Sciatic nerve (tissue), 2 donors: ENCODE measurements at regions not wholly inside any gene's neighbourhood (a gene's known extent, or its start where the extent isn't known, plus 50 kb on each side); places are given as distances from the start of the nearest gene placed in this dataset.

Experiments used
- ATAC-seq: fragments of 200-7000 bp; cut with Tn5 transposase; one replicate; pipeline ENCODE4 v1.9.1; 2020; ENCODE audit warnings: mild to moderate bottlenecking, moderate library complexity
- DNase-seq: peaks from one replicate; pipeline ENCODE4 v3.0.0-alpha.2; 2020; ENCODE audit warnings: low spot score
- intact Hi-C: fragments of 100-400 bp; cut with DNase I; formaldehyde crosslinking; loops from one replicate; pipeline ENCODE4 v1.14.2; 2022
- donor health status: DM: no; HTN: no; CAD: no.
- donor health status: DM: no; HTN: no; CAD: no.

DNA sequence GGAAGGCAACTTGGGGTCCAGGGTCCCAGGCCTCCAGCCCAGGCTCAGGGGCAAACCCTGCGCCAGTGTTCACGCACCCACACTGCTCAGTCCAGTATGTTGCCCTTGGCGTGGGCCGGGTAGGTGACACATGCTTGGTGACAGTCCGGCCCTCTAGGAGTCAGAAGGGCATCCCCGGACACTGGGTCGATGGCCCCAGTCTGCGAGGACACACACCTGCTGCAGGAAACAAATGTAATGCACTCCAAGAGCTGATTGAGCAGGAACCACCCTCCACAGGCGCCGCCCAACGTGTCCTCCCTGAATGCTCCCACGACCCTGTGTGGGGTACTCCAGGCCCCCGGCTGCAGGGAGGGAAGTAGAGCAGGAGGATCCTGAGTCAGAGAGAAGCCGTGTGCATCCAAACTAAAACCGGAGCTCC lies 160.7 kb downstream of the DLL1 start:
- intact Hi-C loops, result no loop called here
- ATAC-seq (peak; percentile 34), DNase-seq (peak; percentile 56)

- intact Hi-C loops, result no loop called here
- DNase-seq, result peak; percentile 65
- peak; percentile 74 for ATAC-seq
Measured at GRCh38 chr6:170129691-170130171, 161.1 kb downstream of the DLL1 start.

- DNase-seq (peak; percentile 31), ATAC-seq (no peak)
- intact Hi-C loops, result no loop called here
Measured at GRCh38 chr6:170128811-170129681, 161.8 kb downstream of the DLL1 start.

- intact Hi-C loops, result no loop called here
- DNase-seq (peak; percentile 19), ATAC-seq (no peak)
Measured at GRCh38 chr6:170128346-170128745, 162.5 kb downstream of the DLL1 start.

- intact Hi-C loops, result no loop called here
- DNase-seq, result peak; percentile 34
Measured at GRCh38 chr6:170127151-170127550, 163.7 kb downstream of the DLL1 start.

DNA sequence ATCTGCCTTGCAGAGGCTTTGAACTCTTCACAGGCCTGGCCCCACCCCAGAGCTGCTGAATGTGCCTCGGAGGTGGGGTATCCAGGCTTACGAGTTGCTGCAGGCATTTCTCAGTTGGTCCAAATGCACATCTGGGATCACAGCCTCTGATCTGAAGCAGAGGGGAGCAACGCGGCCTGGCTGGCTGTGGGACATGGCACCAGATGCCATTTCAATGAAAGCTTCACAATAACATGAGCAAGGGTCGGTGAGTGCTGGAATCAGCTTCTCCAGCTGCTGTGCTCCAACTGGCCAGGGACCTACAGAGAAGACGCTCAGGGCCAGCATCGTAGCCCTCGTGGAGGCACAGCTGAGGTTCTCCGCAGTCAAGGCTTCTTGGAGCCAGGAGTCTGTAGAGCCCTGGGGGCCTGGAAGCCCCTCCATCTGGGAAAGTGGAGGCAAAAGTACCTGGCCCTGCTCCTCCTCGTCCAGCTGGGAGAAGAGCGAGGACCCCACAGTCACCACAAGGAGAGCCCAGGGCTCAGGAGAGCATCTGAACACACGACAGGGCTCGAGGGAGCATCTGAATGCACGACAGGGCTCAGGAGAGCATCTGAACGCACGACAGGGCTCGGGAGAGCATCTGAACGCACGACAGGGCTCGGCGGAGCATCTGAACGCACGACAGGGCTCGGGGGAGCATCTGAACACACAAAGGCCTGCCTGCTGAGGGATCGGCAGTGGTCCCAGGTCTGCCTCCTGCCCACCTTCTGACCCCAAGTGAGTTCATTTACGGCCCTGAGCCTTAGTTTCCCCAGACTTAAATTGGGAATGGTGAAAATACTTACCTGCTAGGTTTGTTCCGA lies 165.2 kb downstream of the DLL1 start:
- peak; percentile 25 for DNase-seq
- ATAC-seq, result no peak
- intact Hi-C loops, result no loop called here

More at GRCh38 chr6:170127151-170127550, 163.7 kb downstream of the DLL1 start:
- ATAC-seq, result no peak

- DNase-seq, result peak; percentile 35
- ATAC-seq, result no peak
- intact Hi-C loops, result no loop called here
Measured at GRCh38 chr6:170124836-170125235, 166.0 kb downstream of the DLL1 start.

DNA sequence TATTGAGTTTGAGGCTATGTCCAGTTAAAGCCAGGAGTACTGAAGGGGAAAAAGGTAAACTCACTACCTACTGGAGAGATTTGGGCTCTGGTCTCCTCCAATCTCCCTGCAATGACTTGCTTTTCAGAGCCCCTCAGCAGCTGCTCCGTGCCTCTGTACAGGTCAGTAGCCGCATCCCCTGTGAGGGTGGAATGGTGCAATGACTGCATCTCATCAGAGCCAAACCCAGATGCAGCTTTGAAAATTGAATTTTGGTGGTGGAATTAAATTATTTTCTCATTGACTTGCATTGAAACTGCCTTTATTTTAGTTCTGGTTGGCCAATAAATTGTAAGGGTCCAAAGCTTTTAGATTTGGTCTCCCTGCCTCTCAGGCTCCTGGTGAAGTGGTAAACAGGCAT lies 166.7 kb downstream of the DLL1 start:
- intact Hi-C loops, result no loop called here
- DNase-seq, result peak; percentile 25

GRCh38 chr6:170122651-170123050 lies 168.2 kb downstream of the DLL1 start:
- peak; percentile 49 for ATAC-seq

More for the DNA sequence above, 166.7 kb downstream of the DLL1 start:
- no peak for ATAC-seq

GRCh38 chr6:170117111-170117972 lies 173.5 kb downstream of the DLL1 start:
- ATAC-seq, result no peak
- intact Hi-C loops, result no loop called here

More at GRCh38 chr6:170122651-170123050, 168.2 kb downstream of the DLL1 start:
- intact Hi-C loops, result no loop called here
- no peak for DNase-seq

DNA sequence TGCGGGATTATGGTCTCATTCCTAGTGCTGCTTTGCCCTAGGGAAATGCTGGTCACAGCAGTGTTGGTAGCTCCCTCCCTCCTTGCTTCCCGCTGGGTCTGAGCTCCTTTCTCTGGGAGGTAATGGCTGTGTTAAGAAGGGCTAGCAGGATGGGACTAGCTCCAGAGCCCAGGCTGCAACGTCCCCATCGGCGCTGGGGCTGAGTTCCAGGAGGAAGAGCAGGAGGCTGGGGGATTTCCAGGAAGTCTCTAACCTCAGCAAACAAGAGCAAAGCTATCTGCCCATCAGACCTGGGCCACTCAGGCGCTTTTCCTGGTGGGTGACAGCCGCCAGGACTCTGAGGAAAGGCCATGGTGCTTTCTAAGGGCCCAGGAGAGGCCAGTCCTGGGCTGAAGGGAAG lies 174.2 kb downstream of the DLL1 start:
- ATAC-seq (no peak), DNase-seq (peak; percentile 21)
- intact Hi-C loops, result no loop called here

More at GRCh38 chr6:170117111-170117972, 173.5 kb downstream of the DLL1 start:
- DNase-seq, result peak; percentile 45

DNA sequence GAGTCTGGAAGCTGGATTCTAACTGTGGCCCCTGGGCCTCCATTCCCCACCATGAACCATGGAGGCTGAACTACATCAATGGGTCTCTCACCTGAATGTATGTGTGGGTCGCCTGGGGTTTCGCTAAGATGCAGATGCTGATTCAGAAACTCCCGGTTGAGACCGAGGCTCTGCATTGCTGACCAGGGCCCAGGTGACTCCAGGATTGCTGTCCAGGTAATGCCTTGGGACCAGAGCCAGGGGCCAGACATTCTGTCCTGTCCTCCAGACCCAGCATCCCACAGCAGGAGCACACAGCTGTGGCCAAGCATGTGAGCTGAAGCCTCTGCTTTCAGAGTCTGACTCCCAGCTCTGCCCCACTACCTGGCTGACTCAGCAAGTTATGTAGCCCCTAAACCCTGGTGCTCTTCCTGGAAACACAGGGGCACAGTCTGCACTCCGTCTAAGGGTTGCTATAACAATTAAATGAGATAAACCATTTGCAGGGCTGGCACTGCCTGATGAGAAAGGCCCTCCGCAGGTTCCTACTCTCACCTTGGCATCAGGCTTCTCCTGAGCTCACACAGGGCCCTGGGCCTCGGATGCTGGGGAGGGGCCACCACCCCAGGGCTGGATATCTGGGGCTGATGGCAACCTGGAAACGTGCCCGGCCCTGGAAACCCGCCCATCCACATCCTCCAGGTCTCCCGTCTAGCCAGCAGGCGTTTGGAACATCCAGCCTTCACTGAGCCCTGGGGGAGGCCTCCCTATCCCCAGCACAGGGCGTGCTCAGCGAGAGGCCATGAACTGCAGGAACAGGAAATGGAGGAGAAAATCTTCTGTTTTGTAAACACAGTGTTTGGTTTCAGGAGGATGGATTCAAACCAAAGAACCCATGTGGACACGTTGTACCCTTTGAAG lies 175.7 kb downstream of the DLL1 start:
- intact Hi-C loops, result no loop called here
- DNase-seq (peak; percentile 38), ATAC-seq (peak; percentile 53)

GRCh38 chr6:170114187-170114945 lies 176.5 kb downstream of the DLL1 start:
- ATAC-seq (no peak), DNase-seq (peak; percentile 37)
- intact Hi-C loops, result no loop called here

- intact Hi-C loops, result no loop called here
- no peak for DNase-seq
- ATAC-seq, result no peak
Measured at GRCh38 chr6:170113141-170113540, 177.7 kb downstream of the DLL1 start.

- intact Hi-C loops, result no loop called here
- DNase-seq, result peak; percentile 37
- no peak for ATAC-seq
Measured at GRCh38 chr6:170112583-170112860, 178.4 kb downstream of the DLL1 start.

- ATAC-seq, result no peak
- peak; percentile 51 for DNase-seq
- intact Hi-C loops, result no loop called here
Measured at GRCh38 chr6:170111816-170112582, 178.9 kb downstream of the DLL1 start.
